A673 (cell line): ENCODE measurements at regions not wholly inside any gene's neighbourhood (a gene's known extent, or its start where the extent isn't known, plus 50 kb on each side); places are given as distances from the start of the nearest gene placed in this dataset.

Source experiments
- EZH2 ChIP-seq: fragments of 200-600 bp; sonication (generic); IDR thresholded peaks from 2 replicates; pipeline ENCODE4 v1.6.1; 2017; ENCODE audit warnings: borderline replicate concordance, low read depth, mild to moderate bottlenecking, mixed read lengths, antibody characterized with exemption, low read length; ENCODE audit not compliant: poor library complexity, severe bottlenecking
- TF ChIP-seq, protein P1 (sequence below): fragments of 300-800, 200-600 bp; sonication (generic); conservative IDR thresholded peaks from 2 replicates; pipeline ENCODE4 v1.5.1; 2017; ENCODE audit warnings: low read depth, mild to moderate bottlenecking, antibody characterized with exemption, low read length, moderate library complexity, mixed read lengths

DNA sequence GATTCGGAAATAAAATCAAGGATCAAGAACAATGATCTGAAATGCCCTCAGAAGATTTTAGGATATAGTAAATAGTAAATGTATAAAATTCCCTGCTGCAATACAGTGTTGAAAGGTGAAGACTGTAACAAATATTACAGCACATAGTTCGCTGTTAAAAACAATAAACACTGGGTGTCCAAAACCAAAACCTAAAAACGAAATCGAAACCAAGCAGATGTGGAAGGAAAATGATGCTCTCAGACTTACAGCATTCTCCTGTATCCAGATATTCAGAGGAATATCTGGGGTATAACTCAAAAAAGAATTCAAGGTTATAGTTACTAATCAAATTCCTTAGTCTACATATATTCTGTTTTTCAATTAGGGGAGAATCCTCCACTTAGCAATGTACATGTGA is 708.1 kb upstream of the PCDH15 start:
- TF ChIP-seq, protein P1, sequence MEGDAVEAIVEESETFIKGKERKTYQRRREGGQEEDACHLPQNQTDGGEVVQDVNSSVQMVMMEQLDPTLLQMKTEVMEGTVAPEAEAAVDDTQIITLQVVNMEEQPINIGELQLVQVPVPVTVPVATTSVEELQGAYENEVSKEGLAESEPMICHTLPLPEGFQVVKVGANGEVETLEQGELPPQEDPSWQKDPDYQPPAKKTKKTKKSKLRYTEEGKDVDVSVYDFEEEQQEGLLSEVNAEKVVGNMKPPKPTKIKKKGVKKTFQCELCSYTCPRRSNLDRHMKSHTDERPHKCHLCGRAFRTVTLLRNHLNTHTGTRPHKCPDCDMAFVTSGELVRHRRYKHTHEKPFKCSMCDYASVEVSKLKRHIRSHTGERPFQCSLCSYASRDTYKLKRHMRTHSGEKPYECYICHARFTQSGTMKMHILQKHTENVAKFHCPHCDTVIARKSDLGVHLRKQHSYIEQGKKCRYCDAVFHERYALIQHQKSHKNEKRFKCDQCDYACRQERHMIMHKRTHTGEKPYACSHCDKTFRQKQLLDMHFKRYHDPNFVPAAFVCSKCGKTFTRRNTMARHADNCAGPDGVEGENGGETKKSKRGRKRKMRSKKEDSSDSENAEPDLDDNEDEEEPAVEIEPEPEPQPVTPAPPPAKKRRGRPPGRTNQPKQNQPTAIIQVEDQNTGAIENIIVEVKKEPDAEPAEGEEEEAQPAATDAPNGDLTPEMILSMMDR, result no peak
- no peak for TF ChIP-seq EZH2
